HG03521 (cell line): ENCODE measurements at regions not wholly inside any gene's neighbourhood (a gene's known extent, or its start where the extent isn't known, plus 50 kb on each side); places are given as distances from the start of the nearest gene placed in this dataset.

ENCODE experiments used
- ATAC-seq: cut with Tn5 transposase; IDR thresholded peaks from one replicate; pipeline ENCODE4 v1.9.1; 2021; ENCODE audit warnings: mild to moderate bottlenecking, moderate library complexity; ENCODE audit not compliant: unreplicated experiment

DNA sequence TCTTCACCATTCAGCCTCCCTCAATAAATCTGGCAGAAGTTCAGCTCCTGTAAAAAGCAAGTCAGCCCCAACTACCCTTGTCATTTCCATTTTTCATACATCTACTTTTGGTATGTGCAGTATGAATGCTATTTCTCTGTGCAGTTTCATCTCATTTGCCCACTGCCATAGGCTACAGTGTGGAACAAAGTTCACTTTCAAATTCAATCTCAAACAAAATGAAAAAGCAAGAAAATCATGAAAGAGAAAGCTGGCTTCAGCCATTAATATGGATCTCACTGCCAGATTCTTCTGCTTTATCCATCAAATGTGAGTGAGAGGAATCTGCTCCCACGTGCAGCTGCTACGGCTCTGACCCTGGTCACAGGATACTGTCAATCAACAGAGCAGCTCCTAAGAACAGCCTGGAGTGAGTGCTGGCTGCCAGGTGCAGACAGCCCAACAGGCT lies 494.2 kb downstream of the ZNF608 start:
- no peak for ATAC-seq

GRCh38 chr5:124245276-124245675 lies 501.2 kb downstream of the ZNF608 start:
- ATAC-seq, result no peak

DNA sequence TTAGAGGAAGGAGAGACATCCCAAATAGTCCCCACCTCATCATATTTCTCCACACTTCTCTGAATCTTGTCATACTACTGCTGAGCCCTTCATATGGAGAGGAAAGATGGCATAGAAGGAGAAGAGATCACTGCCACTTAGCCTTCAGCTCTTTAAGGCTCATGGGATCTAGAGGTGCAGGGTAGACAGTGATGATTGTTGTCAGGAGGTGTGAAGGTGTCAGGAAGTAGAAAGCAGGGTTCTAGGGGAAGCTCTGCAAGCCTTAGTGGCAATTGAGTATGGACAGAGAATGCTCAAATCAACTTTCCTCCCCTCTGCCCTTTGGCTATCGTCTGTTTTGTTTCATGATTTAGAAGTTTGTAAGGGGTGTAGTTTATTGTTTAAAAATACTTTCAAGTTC lies 505.7 kb downstream of the ZNF608 start:
- no peak for ATAC-seq

- ATAC-seq, result no peak
These were observed 506.9 kb downstream of the ZNF608 start for GRCh38 chr5:124239572-124239971.

- no peak for ATAC-seq
These were observed 508.1 kb downstream of the ZNF608 start for GRCh38 chr5:124238350-124238749.

- ATAC-seq, result no peak
These were observed 509.2 kb downstream of the ZNF608 start for GRCh38 chr5:124237206-124237695.

DNA sequence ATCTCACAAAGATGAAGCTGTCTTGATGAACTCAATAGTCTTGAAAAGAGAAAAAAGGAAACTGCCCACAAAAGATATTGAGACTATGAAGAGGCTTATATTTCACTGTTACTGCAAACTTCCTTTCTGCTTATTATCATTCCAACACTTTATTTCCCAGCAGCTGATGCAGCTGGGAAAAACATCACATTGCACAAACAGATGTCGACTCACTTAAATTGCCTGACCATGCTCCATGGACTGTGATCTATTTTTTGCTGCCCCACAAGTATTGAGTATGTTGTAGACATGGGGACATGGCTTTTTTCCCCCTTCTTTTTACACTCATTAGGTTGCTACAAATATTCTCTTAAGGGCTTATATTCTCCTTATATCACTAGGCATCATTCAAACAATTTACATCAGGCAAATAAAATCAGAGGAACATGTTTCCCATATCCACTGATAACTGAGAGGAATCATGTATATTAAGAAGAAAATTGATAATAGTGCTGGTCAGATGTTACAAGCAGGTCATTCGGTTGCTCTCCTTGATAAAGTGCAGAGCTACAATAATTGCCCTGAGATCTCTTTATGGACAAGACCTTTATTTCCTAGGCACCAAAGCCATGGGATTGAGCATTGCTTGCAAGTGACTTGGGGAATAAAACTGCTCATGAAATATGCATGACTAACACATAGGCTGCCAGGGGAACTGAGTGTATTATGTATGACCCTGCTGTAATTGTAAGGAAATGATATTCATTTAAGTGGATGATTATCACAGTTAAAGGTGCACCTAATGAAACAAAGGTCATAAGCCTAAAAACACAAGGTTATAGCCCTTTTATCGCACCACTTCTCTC lies 509.9 kb downstream of the ZNF608 start:
- ATAC-seq, result no peak

- no peak for ATAC-seq
These were observed 510.9 kb downstream of the ZNF608 start for GRCh38 chr5:124235576-124235975.

DNA sequence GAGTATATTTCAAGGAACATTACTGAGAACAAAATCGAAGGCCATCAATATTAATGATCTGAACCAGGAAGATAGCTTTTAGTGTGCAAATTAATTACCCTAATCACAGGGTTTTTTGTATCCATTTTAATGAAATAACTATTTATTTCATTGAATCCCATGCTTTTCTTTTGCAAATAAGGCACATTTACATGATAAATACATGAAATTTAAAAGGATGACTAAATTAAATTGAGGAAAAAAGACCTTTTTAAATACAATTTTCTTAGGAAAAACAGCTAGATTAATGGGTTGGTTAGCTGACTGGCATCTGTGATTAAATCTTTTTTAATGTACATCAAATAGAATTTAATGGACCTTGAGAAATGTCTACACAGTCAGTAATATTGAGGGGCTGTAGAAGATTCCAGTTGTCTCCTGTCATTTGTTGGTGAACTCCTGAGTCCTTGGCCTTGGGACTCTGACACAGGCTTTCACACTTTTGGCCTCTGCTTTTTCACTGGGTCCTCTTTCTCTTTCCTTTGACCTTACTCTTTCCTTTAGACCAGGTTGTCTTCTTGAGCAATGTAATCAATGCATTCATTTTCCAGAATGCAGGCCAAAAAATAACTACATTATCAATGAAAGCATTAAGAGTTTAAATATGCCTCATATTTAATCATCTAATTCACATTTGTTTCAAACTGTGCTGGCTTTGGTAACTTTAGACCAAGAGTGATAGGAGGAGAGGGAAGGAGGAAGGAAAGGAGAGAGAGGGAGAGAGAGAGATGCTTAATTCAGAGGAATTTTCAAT lies 511.5 kb downstream of the ZNF608 start:
- ATAC-seq, result no peak

DNA sequence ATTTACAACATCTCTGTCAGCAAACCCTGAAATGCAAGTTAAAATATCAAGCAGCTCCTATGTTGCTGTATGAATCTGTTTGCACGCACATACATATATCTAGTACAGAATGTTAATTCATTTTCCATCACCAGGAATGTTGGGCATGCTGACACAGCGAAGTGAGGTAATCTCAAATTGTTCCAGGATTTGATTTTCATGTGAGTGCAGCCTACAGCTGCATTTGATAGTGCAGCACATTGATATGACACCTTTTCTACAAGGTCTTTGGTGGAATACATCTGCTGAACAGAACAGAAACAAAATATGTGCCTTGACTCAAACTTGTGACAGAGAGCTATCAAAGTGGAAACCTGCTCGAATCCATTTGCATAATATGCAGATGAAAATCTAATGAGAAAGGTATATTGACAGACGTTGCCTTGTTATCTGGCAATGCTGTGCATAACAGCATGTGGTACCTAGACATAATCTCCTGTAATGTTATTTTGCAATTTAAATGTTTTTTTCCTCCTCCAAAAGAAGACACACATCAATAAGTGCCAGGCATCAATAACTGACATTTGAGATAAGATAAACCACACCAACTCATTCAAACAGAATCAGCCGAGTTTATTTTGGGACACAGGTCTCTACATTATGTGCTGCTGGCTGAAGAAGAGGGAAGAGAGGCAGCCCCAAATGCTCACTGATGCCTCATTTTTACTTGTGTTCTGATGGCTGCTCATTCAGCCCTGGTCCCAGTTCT lies 512.2 kb downstream of the ZNF608 start:
- no peak for ATAC-seq

DNA sequence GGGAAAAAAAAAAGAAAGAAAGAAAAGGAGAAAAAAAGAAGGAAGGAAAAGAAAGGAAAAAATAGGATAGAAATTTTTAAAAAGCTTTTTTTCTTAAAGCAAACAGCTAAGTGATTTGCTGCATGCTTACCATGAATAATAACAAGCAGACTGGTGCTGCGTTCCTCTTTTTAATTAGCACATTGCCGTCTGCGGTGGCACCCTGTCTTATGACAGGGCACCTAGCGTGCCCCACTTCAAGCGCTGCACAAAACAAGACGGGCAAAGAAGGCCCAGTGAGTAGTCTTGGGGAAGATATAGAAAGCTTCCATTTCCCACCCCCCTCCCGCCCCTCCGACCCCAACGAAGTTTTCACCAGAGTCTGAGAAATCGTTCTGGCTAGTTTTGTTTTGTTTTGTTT lies 513.9 kb downstream of the ZNF608 start:
- no peak for ATAC-seq

DNA sequence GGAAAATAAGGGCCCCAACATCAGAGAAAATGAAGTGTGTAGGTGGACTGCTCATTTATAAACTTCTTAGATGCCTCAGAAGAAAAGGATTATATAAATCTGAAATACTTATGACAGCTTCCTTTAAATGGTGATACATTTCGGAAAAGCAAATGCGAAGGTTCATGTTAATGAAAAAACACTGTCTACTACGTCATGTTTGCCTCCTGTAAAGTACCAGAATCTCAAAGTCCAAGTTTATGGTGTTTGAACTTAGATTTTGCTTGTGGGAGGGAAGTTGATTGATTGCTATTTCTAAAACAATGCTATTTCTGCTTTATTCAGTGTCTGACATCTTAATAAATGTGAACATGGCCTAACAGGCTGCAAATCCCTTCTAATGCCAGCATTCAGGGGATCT lies 514.6 kb downstream of the ZNF608 start:
- no peak for ATAC-seq

DNA sequence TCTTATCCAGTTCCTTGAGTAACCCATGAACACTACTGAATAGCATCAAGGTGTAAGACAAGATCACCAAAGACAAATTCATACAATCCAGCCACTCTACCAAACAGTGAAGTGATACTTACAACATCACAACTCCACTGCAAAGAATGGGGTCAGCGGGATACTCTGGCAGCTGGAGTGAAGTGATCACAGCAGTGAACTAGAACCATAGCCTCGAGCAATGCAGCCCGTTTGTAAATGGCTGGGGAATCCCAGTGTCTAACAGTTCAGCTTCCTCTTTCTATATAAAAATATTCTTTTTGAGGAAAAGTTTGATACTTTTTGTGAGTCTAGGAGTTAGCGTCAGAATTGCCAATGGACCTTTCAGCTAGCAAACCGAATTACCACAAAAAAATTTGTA lies 515.2 kb downstream of the ZNF608 start:
- ATAC-seq, result no peak

DNA sequence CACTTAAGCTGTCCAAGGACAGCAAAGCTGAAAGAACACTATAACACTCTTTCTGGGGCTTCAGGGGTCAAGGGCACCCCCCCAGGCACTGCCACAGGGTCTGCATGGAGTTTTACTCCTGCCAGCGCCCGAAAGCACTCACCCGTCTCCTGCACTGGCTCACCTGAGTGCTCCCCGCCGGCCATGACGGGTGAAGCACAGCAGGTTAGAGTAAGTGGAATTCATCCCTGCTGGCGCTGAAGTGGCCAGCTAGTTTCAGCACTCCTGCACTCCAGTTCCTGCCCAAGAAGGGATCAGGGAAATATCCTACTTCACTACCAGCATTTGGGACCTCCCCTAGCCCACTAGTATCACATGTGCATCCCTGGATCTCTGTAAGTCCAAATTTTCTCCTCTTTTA lies 516.0 kb downstream of the ZNF608 start:
- no peak for ATAC-seq

DNA sequence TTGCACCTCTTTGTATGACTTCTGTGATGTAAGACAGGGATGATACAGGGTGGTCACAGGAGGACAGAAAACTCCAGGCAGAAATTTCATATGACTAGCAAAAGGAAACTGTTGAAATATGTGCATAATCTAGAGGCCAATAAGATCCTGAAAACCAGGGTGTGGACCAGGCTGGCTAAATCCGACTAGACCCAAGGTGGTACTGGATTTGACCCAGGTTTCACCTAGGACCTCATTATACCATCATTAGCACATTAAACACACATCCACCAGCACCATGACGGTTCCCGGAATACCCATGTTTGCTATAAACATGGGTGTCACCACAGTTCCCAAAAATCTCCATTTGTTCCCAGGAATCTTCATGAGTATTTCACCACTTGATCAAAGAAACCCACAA lies 517.1 kb downstream of the ZNF608 start:
- no peak for ATAC-seq

DNA sequence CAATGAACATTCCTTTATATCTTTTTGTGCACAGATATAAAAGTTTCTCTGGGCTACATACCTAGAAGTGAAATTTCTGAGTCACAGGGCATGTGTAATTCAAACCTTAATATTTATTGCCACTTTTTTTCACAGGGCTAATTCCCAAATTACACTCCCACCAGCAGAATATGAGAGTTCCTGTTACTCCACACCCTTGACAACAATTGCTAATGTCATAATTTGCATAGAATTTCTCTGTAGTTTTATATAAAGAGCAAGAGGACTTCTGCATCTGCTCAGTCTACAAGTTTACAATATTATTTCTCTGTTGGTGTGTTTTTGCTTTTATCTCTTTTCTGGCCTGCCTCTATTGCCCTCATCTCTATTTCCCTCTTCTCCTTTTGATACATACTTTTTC lies 518.5 kb downstream of the ZNF608 start:
- no peak for ATAC-seq

GRCh38 chr5:124220418-124220817 lies 526.0 kb downstream of the ZNF608 start:
- no peak for ATAC-seq

GRCh38 chr5:124212934-124213333 lies 533.5 kb downstream of the ZNF608 start:
- no peak for ATAC-seq

DNA sequence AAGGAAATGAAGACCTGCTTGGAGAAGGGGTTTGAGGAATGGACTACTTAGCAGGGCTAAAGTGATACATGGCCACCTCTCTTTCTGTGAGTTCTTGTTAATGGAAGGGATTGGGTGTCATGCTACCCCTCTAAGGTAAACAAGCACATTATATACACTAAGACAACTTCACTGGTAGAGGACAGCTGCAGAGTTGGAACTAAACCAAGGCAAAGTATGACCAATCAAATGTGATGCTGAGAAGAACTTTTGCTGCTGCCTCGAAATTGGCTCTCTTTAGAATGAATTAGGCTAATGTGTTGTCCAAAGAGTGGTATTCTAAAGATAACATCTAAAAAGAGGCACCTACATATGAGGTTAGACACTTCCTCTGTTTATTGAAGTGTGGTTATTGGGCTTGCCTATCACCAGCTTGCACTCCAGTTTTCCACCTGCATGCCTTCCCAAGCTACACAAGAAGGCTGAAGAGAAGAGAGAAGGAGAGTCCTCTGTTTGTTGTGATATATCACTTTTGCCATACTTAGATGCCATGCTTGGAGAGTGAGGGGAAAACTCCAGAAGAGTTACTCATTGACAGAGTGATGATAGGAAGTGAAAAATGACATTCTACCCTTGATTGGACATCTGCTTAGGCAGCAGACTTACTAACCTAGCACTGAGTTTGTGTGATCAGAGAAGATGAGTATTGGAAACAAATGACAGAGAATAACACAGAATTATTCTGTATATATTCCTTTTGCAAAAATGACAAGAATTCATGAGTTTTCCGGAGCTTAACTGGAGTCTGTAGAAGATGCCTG lies 536.1 kb downstream of the ZNF608 start:
- ATAC-seq, result no peak

DNA sequence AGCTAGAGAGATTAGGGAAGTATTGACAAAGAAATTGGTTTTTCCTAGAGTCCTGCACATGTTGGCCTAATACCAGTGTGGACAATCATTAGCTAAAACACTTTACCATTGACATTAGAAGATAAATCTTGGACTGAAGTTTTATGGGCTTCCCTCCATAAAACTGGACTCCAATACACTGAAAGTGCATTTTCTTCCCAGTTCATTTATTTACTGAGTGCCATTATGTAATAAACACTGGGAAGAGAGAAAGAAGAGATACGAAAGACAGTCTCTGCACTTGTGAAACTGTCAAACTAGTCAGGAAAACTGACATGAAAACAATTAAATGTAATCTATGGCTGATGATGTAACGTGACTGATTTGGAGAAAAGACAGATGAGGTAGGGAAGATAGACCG lies 539.3 kb downstream of the ZNF608 start:
- no peak for ATAC-seq
